GM12878 (cell line): ENCODE measurements at regions not wholly inside any gene's neighbourhood (a gene's known extent, or its start where the extent isn't known, plus 50 kb on each side); places are given as distances from the start of the nearest gene placed in this dataset.

Source experiments
- CEBPB ChIP-seq, 2 experiments: fragments of 150-350 bp in 1 of 2; IDR thresholded peaks; 2 replicates each; pipeline ENCODE4 v1.6.1; 2012 to 2014; ENCODE audit warnings: low read depth in 2 of 2, low read length in 2 of 2, borderline replicate concordance in 1 of 2, inconsistent platforms in 1 of 2
- EZH2 ChIP-seq: IDR thresholded peaks from 2 replicates; pipeline ENCODE4 v1.6.1; 2012; ENCODE audit warnings: low read depth, mild to moderate bottlenecking, control low read depth, inconsistent platforms, low read length, borderline replicate concordance; ENCODE audit not compliant: control insufficient read depth
- HDGF ChIP-seq: fragments of 450-650 bp; IDR thresholded peaks from 2 replicates; pipeline ENCODE4 v1.6.1; 2016; ENCODE audit warnings: antibody characterized with exemption
- IRF4 ChIP-seq: IDR thresholded peaks from 2 replicates; pipeline ENCODE4 v1.6.1; 2011; ENCODE audit warnings: low read depth, low read length
- NFIC ChIP-seq: IDR thresholded peaks from 2 replicates; pipeline ENCODE4 v1.6.1; 2012; ENCODE audit warnings: low read depth, mild to moderate bottlenecking, inconsistent platforms, low read length, moderate library complexity
- NR2F1 ChIP-seq: fragments of 450-650 bp; conservative IDR thresholded peaks from 2 replicates; pipeline ENCODE4 v1.6.1; 2017; ENCODE audit warnings: mild to moderate bottlenecking
- PAX5 ChIP-seq: IDR thresholded peaks from 2 replicates; pipeline ENCODE4 v1.6.1; 2011; ENCODE audit warnings: low read depth, low read length, borderline replicate concordance
- PAX8 ChIP-seq: fragments of 450-650 bp; IDR thresholded peaks from 2 replicates; pipeline ENCODE4 v1.6.1; 2017; ENCODE audit warnings: mild to moderate bottlenecking, moderate library complexity
- RB1 ChIP-seq: fragments of 450-650 bp; formaldehyde crosslinking; IDR thresholded peaks from 2 replicates; pipeline ENCODE4 v1.6.1; 2017; ENCODE audit warnings: mild to moderate bottlenecking, borderline replicate concordance
- SMAD1 ChIP-seq: fragments of 450-650 bp; IDR thresholded peaks from 2 replicates; pipeline ENCODE4 v1.6.1; 2018; ENCODE audit warnings: mild to moderate bottlenecking, low read depth; ENCODE audit not compliant: partially characterized antibody
- SMAD5 ChIP-seq: IDR thresholded peaks from 2 replicates; pipeline ENCODE4 v1.6.1; 2016; ENCODE audit warnings: antibody characterized with exemption, low read depth
- SPI1 ChIP-seq: IDR thresholded peaks from 2 replicates; pipeline ENCODE4 v1.6.1; 2011; ENCODE audit warnings: low read depth, mild to moderate bottlenecking, low read length, moderate library complexity, borderline replicate concordance; ENCODE audit not compliant: insufficient read depth
- TARDBP ChIP-seq: IDR thresholded peaks from 2 replicates; pipeline ENCODE4 v1.6.1; 2016; ENCODE audit warnings: borderline replicate concordance
- TBL1XR1 ChIP-seq: IDR thresholded peaks from 2 replicates; pipeline ENCODE4 v1.6.1; 2012; ENCODE audit warnings: low read depth, low read length, improper control_type of control experiment
- TCF12 ChIP-seq: IDR thresholded peaks from 2 replicates; pipeline ENCODE4 v1.6.1; 2011; ENCODE audit warnings: low read depth, mild to moderate bottlenecking, low read length
- TCF7 ChIP-seq: IDR thresholded peaks from 2 replicates; pipeline ENCODE4 v1.6.1; 2014; ENCODE audit warnings: antibody characterized with exemption, borderline replicate concordance
- ZNF384 ChIP-seq: IDR thresholded peaks from 2 replicates; pipeline ENCODE4 v1.6.1; 2012; ENCODE audit warnings: low read depth, mild to moderate bottlenecking, low read length, improper control_type of control experiment, borderline replicate concordance
- TF ChIP-seq, protein P1 (sequence below): fragments of 450-650 bp; IDR thresholded peaks from 2 replicates; pipeline ENCODE4 v1.6.1; 2018; ENCODE audit warnings: borderline replicate concordance, mild to moderate bottlenecking; ENCODE audit not compliant: partially characterized antibody
- TF ChIP-seq, protein P2 (sequence below): fragments of 450-650 bp; IDR thresholded peaks from 2 replicates; pipeline ENCODE4 v1.6.1; 2014; ENCODE audit warnings: mild to moderate bottlenecking
- TF ChIP-seq, protein P3 (sequence below): IDR thresholded peaks from 2 replicates; pipeline ENCODE4 v1.6.1; 2011; ENCODE audit warnings: borderline replicate concordance, low read depth, mild to moderate bottlenecking, moderate library complexity, low read length; ENCODE audit not compliant: insufficient read depth, poor library complexity, severe bottlenecking

DNA sequence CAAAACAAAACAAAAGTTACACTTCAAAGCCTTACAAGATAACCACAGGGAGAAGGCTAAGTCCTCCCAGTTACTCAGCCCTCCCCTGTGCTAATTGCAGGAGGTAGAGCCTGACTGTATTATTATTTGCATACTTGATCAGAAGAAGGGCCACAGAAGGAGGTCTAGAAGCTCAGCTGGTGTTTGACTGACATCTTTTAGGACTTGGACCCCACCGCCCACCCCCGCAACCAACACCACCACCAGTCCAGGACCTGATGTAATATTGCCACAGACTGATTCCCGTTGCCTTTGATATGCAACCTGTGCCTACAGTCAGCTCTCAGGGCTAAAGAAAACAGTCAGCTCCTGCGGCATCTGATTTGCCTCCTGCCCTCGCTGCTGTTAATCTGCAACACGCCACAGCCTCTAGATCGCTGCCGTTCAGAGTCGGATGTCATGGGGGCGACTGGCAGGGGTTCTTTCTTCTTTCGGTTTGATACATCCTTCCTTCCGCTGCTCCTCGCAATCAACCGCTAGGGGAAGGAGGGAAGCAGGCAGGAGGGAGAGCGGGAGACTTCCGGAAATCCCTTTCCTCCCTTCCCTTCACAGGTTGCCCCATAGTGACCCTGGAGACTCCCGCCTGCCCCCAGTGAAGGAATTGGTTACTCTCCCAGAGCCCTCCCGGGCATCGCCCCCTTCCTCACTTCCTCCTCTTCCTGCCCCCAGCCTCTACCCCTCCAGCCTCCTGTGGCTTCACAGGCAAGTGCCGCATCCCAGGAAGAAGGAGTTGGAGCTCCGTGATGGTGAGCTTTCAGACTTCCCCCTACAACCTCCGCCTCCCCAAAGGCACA is 90.5 kb upstream of the SOX9 start (continued):
- TF ChIP-seq NFIC (peak; percentile 77), SMAD5 (no peak), TBL1XR1 (peak; percentile 77; the same call in 1 of the 2 replicates), EZH2 (no peak), NR2F1 (peak; percentile 60; the same call in 1 of the 2 replicates), TCF7 (no peak; the same call in 1 of the 2 replicates), PAX8 (no peak), TCF12 (no peak), SMAD1 (no peak), ZNF384 (no peak), HDGF (no peak), IRF4 (peak; percentile 61; the same call in 1 of the 2 replicates), PAX5 (peak; percentile 49; the same call in 1 of the 2 replicates), TARDBP (no peak), CEBPB (IDR thresholded peaks at IDR 0.05; ENCODE audit: borderline replicate concordance in 1 of 2, low read depth in 2 of 2, low read length in 2 of 2) (no peak), RB1 (no peak), SPI1 (peak; percentile 54)
- TF ChIP-seq, protein P1, sequence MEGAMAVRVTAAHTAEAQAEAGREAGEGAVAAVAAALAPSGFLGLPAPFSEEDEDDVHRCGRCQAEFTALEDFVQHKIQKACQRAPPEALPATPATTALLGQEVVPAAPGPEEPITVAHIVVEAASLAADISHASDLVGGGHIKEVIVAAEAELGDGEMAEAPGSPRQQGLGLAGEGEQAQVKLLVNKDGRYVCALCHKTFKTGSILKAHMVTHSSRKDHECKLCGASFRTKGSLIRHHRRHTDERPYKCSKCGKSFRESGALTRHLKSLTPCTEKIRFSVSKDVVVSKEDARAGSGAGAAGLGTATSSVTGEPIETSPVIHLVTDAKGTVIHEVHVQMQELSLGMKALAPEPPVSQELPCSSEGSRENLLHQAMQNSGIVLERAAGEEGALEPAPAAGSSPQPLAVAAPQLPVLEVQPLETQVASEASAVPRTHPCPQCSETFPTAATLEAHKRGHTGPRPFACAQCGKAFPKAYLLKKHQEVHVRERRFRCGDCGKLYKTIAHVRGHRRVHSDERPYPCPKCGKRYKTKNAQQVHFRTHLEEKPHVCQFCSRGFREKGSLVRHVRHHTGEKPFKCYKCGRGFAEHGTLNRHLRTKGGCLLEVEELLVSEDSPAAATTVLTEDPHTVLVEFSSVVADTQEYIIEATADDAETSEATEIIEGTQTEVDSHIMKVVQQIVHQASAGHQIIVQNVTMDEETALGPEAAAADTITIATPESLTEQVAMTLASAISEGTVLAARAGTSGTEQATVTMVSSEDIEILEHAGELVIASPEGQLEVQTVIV = no peak
- TF ChIP-seq, protein P2, sequence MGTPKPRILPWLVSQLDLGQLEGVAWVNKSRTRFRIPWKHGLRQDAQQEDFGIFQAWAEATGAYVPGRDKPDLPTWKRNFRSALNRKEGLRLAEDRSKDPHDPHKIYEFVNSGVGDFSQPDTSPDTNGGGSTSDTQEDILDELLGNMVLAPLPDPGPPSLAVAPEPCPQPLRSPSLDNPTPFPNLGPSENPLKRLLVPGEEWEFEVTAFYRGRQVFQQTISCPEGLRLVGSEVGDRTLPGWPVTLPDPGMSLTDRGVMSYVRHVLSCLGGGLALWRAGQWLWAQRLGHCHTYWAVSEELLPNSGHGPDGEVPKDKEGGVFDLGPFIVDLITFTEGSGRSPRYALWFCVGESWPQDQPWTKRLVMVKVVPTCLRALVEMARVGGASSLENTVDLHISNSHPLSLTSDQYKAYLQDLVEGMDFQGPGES = no peak
- TF ChIP-seq, protein P3, sequence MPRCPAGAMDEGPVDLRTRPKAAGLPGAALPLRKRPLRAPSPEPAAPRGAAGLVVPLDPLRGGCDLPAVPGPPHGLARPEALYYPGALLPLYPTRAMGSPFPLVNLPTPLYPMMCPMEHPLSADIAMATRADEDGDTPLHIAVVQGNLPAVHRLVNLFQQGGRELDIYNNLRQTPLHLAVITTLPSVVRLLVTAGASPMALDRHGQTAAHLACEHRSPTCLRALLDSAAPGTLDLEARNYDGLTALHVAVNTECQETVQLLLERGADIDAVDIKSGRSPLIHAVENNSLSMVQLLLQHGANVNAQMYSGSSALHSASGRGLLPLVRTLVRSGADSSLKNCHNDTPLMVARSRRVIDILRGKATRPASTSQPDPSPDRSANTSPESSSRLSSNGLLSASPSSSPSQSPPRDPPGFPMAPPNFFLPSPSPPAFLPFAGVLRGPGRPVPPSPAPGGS = no peak
